Stomach (tissue), 4 donors: ENCODE measurements at regions not wholly inside any gene's neighbourhood (a gene's known extent, or its start where the extent isn't known, plus 50 kb on each side); places are given as distances from the start of the nearest gene placed in this dataset.

Experiments
- CTCF ChIP-seq, 7 experiments: fragments of 450-650 bp in 4 of 7; fragments of 200-600 bp in 3 of 7; sonication (generic) in 3 of 7; IDR thresholded peaks; one replicate each; pipeline ENCODE4 v1.5.1; 2016 to 2019; ENCODE audit warnings: antibody characterized with exemption in 7 of 7, control low read depth in 2 of 7, mild to moderate bottlenecking in 1 of 7
- EP300 ChIP-seq: sonication (generic); formaldehyde crosslinking; IDR thresholded peaks from one replicate; pipeline ENCODE4 v1.6.1; 2017; ENCODE audit warnings: antibody characterized with exemption
- POLR2A ChIP-seq, 4 donors: fragments of 450-650 bp; IDR thresholded peaks; one replicate each; pipeline ENCODE4 v1.6.1; 2016; ENCODE audit warnings: antibody characterized with exemption in 4 of 4, control low read depth in 2 of 4, mild to moderate bottlenecking in 1 of 4, moderate library complexity in 1 of 4
- POLR2AphosphoS5 ChIP-seq, 3 donors: sonication (generic); formaldehyde crosslinking; IDR thresholded peaks; one replicate each; pipeline ENCODE4 v1.6.1; 2016; ENCODE audit warnings: antibody characterized with exemption in 3 of 3

DNA sequence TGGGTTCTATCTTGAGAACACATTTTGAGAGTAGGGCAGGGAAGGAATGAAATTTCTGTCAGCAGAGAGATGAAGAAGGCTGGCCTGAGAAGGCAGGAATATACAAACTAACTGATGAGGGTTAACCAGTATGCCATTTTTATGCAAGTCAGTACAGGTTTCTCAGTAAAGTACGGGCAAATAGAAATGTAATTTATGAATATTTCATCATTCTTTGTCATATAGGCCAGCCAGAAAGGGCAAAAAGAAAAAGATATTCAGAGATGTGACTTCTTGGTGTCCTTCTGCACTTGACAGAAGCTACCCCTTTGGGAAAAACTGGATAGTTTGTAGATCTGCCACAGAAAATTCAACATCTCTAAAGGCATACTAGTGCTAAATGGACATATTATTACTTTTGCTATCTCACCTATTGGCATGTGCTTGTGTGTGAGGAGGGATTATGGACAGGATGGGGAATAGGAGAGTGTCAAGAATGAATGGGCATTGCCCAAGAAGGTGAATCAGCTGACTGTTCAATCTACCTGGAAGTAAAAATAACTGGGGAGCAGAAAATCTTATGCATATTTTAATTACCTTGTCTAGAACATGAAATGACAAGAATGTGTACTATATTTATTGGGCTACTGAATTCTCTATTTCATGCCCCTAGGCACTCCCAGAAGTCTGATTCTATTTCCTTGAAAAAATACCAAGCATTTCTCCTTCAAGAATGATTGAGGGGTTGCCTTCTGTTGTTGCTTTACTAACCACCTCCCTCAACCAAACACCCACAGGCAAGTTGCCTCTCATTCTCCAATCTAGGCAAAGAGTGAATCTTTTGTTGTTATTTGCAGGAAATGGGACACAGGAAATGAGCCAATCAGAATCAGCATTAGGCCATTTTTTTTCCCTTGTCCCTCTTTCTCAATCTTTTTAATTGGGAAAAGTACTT lies 175.1 kb upstream of the SLC38A2 start:
- TF ChIP-seq POLR2A (IDR thresholded peaks at IDR 0.05) (no peak), POLR2AphosphoS5 (IDR thresholded peaks at IDR 0.05) (no peak), CTCF (IDR thresholded peaks at IDR 0.05) (no peak), EP300 (no peak)
